ENCODE measurements at regions not wholly inside any gene's neighbourhood (a gene's known extent, or its start where the extent isn't known, plus 50 kb on each side); places are given as distances from the start of the nearest gene placed in this dataset.

DNA sequence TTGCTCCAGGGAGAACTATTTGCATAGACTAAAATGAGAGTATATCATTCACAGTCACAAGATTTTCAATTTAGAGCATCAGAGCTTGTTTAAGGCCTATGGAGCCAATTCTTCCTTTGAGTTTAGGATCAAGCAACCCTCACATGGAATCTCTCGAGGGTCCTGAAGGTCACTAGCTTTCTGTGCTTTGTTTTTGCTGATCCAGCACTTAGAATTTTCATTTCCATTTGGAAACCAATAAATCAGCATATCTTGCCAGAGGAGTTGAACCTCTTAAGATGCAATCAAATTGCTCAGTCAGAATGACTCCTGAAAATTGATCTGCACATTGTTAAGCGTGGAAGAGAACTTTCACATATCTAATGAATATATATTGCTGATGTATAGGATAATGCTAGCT, 1039.6 kb downstream of the PDHA2 start:
- TF ChIP-seq, protein P1, sequence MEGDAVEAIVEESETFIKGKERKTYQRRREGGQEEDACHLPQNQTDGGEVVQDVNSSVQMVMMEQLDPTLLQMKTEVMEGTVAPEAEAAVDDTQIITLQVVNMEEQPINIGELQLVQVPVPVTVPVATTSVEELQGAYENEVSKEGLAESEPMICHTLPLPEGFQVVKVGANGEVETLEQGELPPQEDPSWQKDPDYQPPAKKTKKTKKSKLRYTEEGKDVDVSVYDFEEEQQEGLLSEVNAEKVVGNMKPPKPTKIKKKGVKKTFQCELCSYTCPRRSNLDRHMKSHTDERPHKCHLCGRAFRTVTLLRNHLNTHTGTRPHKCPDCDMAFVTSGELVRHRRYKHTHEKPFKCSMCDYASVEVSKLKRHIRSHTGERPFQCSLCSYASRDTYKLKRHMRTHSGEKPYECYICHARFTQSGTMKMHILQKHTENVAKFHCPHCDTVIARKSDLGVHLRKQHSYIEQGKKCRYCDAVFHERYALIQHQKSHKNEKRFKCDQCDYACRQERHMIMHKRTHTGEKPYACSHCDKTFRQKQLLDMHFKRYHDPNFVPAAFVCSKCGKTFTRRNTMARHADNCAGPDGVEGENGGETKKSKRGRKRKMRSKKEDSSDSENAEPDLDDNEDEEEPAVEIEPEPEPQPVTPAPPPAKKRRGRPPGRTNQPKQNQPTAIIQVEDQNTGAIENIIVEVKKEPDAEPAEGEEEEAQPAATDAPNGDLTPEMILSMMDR (IDR thresholded peaks at IDR 0.05 in 2 of 3, conservative IDR thresholded peaks at IDR 0.05 in 1 of 3; ENCODE audit: borderline replicate concordance in 1 of 3, insufficient read depth in 1 of 3, low read depth in 2 of 3, low read length in 2 of 3), result no peak
- TF ChIP-seq SP1 (IDR thresholded peaks at IDR 0.05; ENCODE audit: low read depth) (no peak), TCF7L2 (IDR thresholded peaks at IDR 0.05; ENCODE audit: borderline replicate concordance, extremely low read depth, insufficient read depth, insufficient read length) (no peak)
